ENCODE measurements at regions not wholly inside any gene's neighbourhood (a gene's known extent, or its start where the extent isn't known, plus 50 kb on each side); places are given as distances from the start of the nearest gene placed in this dataset.
A peak's percentile ranks its signal among the peaks of the same experiment; 100 is the strongest.

DNA sequence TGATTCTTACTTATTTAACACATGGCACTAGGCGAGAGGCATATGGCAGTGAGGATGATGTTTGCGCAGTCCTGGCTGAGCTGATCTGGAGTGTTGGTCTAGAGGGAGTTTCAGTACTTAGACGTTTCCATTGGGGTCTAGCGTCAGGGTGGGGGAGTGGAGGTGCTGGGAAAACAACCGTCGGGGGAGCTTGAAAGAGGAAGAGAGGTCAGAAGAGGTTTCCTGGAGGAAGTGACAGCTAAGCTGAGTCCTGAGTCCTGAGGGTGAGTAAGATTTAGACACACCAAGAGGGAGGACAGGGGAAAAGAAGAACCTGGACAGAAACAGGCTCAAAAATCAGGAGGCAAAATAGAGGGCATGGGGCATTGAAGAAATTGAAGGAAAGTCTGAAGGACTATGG lies 81.4 kb downstream of the ALOX5AP start:
- TF ChIP-seq, protein P1, sequence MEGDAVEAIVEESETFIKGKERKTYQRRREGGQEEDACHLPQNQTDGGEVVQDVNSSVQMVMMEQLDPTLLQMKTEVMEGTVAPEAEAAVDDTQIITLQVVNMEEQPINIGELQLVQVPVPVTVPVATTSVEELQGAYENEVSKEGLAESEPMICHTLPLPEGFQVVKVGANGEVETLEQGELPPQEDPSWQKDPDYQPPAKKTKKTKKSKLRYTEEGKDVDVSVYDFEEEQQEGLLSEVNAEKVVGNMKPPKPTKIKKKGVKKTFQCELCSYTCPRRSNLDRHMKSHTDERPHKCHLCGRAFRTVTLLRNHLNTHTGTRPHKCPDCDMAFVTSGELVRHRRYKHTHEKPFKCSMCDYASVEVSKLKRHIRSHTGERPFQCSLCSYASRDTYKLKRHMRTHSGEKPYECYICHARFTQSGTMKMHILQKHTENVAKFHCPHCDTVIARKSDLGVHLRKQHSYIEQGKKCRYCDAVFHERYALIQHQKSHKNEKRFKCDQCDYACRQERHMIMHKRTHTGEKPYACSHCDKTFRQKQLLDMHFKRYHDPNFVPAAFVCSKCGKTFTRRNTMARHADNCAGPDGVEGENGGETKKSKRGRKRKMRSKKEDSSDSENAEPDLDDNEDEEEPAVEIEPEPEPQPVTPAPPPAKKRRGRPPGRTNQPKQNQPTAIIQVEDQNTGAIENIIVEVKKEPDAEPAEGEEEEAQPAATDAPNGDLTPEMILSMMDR (IDR thresholded peaks at IDR 0.05; ENCODE audit: insufficient read depth, low read depth, low read length): no peak
- DNase-seq (ENCODE audit: low read depth): no peak
- no peak overlapping the region for H3K4me3 ChIP-seq (ENCODE audit: low read depth, low read length)

DNA sequence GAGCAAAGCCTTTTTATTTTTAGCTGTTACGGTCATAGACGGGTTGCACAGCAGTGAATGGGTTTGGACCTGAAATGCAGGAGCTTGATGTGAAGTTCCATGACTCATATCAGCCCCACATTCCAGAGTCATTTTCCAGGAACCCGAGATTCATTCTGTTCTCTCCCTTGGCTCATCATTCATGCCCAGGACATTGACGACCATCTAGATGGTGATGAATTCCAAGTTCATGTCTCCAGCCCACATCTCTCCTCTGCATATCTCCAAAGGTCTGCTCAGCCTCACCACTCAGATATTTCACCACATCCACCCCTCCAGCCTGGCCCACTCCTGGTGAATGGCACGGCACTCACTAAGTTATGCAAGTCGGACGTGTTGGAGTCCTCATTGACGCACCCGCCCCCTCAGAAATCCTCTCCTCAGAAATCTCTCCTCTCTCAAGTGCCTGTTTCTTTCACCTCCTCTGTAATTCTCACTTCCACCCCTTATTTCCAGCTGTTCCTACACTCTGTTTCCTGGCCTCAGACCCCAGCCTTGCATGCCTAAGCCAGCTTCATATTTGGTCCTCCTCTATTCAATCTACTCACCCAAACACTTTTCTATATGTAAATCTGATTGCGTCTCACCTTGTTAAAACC lies 83.1 kb downstream of the ALOX5AP start:
- peak; percentile 81 for DNase-seq (ENCODE audit: low read depth)
- no peak overlapping the region for H3K4me3 ChIP-seq (ENCODE audit: low read depth, low read length)
- TF ChIP-seq, protein P1 (IDR thresholded peaks at IDR 0.05; ENCODE audit: insufficient read depth, low read depth, low read length): no peak

DNA sequence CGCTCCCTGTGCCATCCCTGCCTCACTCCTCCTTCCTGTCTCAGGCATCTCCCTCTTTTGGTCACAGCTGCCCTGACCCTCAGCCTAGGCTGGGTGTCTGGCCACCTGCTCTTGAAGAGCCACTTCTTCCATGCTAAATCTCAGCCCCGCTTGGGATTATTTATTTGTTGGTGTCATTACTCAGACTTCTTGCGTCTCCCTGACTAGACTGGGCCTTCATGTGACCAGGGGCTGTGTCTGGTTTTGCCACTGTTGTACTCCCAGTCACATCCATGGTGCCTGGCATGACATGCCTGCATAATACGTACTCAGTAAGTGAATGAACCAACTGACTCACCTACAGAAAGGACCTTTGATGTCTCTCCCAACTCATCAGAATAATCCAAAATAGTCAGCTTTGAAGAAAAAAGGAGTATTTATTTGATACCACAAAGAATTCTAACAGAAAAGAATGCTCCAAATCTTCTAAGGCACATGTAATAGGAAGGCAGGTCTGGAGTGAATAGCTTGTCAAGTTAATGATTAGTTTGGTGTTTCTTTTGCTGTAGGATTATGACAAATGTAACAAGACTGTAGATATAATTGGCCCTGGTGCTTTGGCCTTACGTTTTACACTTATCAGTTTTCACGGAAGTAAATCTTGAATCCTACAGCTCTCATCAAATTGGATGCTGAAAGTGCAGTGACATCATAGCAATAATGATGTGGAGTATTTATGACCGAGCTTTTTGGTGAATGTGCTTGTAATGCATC lies 84.0 kb downstream of the ALOX5AP start:
- TF ChIP-seq, protein P1 (IDR thresholded peaks at IDR 0.05; ENCODE audit: insufficient read depth, low read depth, low read length): no peak
- H3K4me3 ChIP-seq (ENCODE audit: low read depth, low read length): no peak overlapping the region
- DNase-seq (ENCODE audit: low read depth): no peak

DNA sequence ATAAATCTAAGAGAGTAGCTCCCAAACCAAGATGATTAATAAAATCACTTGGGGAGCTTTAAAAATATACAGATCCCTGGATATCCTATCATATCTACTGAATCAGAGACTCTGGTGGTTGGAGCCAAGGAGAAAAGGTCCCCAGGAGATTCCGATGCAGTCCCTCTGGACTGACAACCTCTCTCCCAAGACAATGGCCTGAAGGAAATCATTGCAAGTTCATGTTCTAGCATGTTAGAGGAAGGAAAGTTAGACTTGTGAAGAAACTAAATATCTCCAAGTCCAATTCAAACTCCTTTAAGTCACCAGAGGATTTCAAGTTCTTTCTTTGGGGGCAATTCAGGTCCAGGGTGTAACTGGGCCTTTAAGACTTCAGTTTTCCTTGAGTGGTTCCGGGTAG lies 84.7 kb upstream of the MEDAG start:
- no peak overlapping the region for H3K4me3 ChIP-seq (ENCODE audit: low read depth, low read length)
- DNase-seq (ENCODE audit: low read depth): no peak
- TF ChIP-seq, protein P1 (IDR thresholded peaks at IDR 0.05; ENCODE audit: insufficient read depth, low read depth, low read length): no peak

- H3K4me3 ChIP-seq (ENCODE audit: low read depth, low read length): no peak overlapping the region
- TF ChIP-seq, protein P1 (IDR thresholded peaks at IDR 0.05; ENCODE audit: insufficient read depth, low read depth, low read length): no peak
- no peak for DNase-seq (ENCODE audit: low read depth)
Measured at GRCh38 chr13:30824651-30825050, 81.4 kb upstream of the MEDAG start.

GRCh38 chr13:30826911-30827577 lies 79.0 kb upstream of the MEDAG start:
- TF ChIP-seq, protein P1 (IDR thresholded peaks at IDR 0.05; ENCODE audit: insufficient read depth, low read depth, low read length): no peak
- no peak for DNase-seq (ENCODE audit: low read depth)
- H3K4me3 ChIP-seq (ENCODE audit: low read depth, low read length): no peak overlapping the region

Measured in fibroblast of villous mesenchyme (primary cell).